OCI-LY1 (cell line): ENCODE measurements at regions not wholly inside any gene's neighbourhood (a gene's known extent, or its start where the extent isn't known, plus 50 kb on each side); places are given as distances from the start of the nearest gene placed in this dataset.

Experiments
- CTCF ChIP-seq: fragments of 200-600 bp; sonication (generic), shearing (Covaris generic); IDR thresholded peaks from 2 replicates; pipeline ENCODE4 v1.5.1; 2017; ENCODE audit warnings: mild to moderate bottlenecking, antibody characterized with exemption, low read length, moderate library complexity, mixed read lengths
- EZH2 ChIP-seq: fragments of 200-600 bp; sonication (generic), shearing (Covaris generic); IDR thresholded peaks from 2 replicates; pipeline ENCODE4 v1.8.0; 2017; ENCODE audit warnings: borderline replicate concordance, mixed run types, mild to moderate bottlenecking, antibody characterized with exemption, low read length, moderate library complexity, mixed read lengths

GRCh38 chr13:63190742-63191141 lies 1775.1 kb upstream of the PCDH20 start:
- TF ChIP-seq CTCF (no peak), EZH2 (no peak)
